Gastroesophageal sphincter (tissue), 4 donors: ENCODE measurements at regions not wholly inside any gene's neighbourhood (a gene's known extent, or its start where the extent isn't known, plus 50 kb on each side); places are given as distances from the start of the nearest gene placed in this dataset.
"Not testable (repeated sequence)": the region's sequence is repeated elsewhere in the genome, so short reads cannot be mapped to it uniquely, and the experiment has no call there.

ENCODE experiments used
- ATAC-seq: fragments of 150-250 bp; one replicate; pipeline ENCODE4 v1.9.1; 2016; ENCODE audit warnings: mild to moderate bottlenecking, moderate library complexity
- H3K27ac ChIP-seq, 4 donors: fragments of 200-600 bp; sonication (generic) in 3 of 4; 1 replicate in 3 of 4; 2 replicates in 1 of 4; pipeline ENCODE4 v1.5.1; 2016 to 2019
- H3K27me3 ChIP-seq: fragments of 200-600 bp; sonication (generic); one replicate; pipeline ENCODE4 v1.5.1; 2019
- H3K36me3 ChIP-seq, 2 donors: fragments of 200-600 bp; sonication (generic); one replicate each; pipeline ENCODE4 v1.5.1; 2019; ENCODE audit warnings: control low read depth in 1 of 2
- H3K4me1 ChIP-seq, 3 donors: fragments of 200-600 bp; sonication (generic); 1 replicate in 2 of 3; 2 replicates in 1 of 3; pipeline ENCODE4 v1.5.1; 2016 to 2019; ENCODE audit warnings: control low read depth in 2 of 3
- H3K4me3 ChIP-seq, 2 donors: fragments of 200-600 bp; sonication (generic); one replicate each; pipeline ENCODE4 v1.5.1; 2019; ENCODE audit warnings: mild to moderate bottlenecking in 1 of 2, moderate library complexity in 1 of 2
- H3K9me3 ChIP-seq, 3 donors: fragments of 200-600 bp; sonication (generic); one replicate each; pipeline ENCODE4 v1.5.1; 2017 to 2019; ENCODE audit warnings: control low read depth in 2 of 3
- CTCF ChIP-seq, 4 experiments: fragments of 200-600 bp in 2 of 4; fragments of 450-650 bp in 2 of 4; sonication (generic) in 1 of 4; IDR thresholded peaks; one replicate each; pipeline ENCODE4 v1.5.1; 2017 to 2019; ENCODE audit warnings: antibody characterized with exemption in 4 of 4, mild to moderate bottlenecking in 2 of 4, moderate library complexity in 2 of 4
- EP300 ChIP-seq: sonication (generic); formaldehyde crosslinking; IDR thresholded peaks from one replicate; pipeline ENCODE4 v1.6.1; 2017; ENCODE audit warnings: antibody characterized with exemption, mild to moderate bottlenecking
- POLR2A ChIP-seq, 2 donors: fragments of 450-650 bp; IDR thresholded peaks; one replicate each; pipeline ENCODE4 v1.6.1; 2017; ENCODE audit warnings: antibody characterized with exemption in 2 of 2, mild to moderate bottlenecking in 2 of 2, moderate library complexity in 1 of 2
- POLR2AphosphoS5 ChIP-seq: sonication (generic); formaldehyde crosslinking; IDR thresholded peaks from one replicate; pipeline ENCODE4 v1.6.1; 2017; ENCODE audit warnings: antibody characterized with exemption
- WGBS, 2 donors: methylation state at CpG; one replicate each; pipeline ENCODE4 v1.1.5; 2018; ENCODE audit warnings: low coverage in 1 of 2; 5-methylcytosine and 5-hydroxymethylcytosine counted together

- H3K27ac ChIP-seq, result peak overlapping the region in 2 of 4 donors; percentile 41 to 51
- 43 to 48% methylated on average over 2 of the region's 2 CpGs for WGBS, 2 donors
- H3K4me1 ChIP-seq, result peaks cover 12 to 35% (median 23%) of the 10 kb centered on the region in 3 donors
- no peaks in the 10 kb centered on the region for H3K27me3 ChIP-seq
- TF ChIP-seq EP300, result no peak
- TF ChIP-seq CTCF (IDR thresholded peaks at IDR 0.05), result no peak
- no peak for TF ChIP-seq POLR2A (IDR thresholded peaks at IDR 0.05)
- H3K4me3 ChIP-seq, result no peak overlapping the region
- ATAC-seq, result no peak
- H3K36me3 ChIP-seq, result no peaks in the 10 kb centered on the region
- peaks cover 0 to 10% (median 0%) of the 10 kb centered on the region in 3 donors for H3K9me3 ChIP-seq
These were observed 446.9 kb upstream of the CD180 start for GRCh38 chr5:67643536-67643935.

- no peak for ATAC-seq
- H3K4me3 ChIP-seq, result no peak overlapping the region
- peaks cover 6 to 34% (median 11%) of the 10 kb centered on the region in 3 donors for H3K4me1 ChIP-seq
- H3K27me3 ChIP-seq, result no peaks in the 10 kb centered on the region
- H3K9me3 ChIP-seq, result peaks cover 0 to 10% (median 0%) of the 10 kb centered on the region in 3 donors
- H3K36me3 ChIP-seq, result no peaks in the 10 kb centered on the region
- TF ChIP-seq CTCF (IDR thresholded peaks at IDR 0.05) (no peak), POLR2A (IDR thresholded peaks at IDR 0.05) (no peak), EP300 (no peak), POLR2AphosphoS5 (no peak)
- peak overlapping the region; percentile 5 to 50 (median 28) for H3K27ac ChIP-seq
- WGBS, 2 donors, result 38% methylated on average over 2 of the region's 2 CpGs; no CpG with 5 or more reads in 1 of the 2 donors
These were observed 443.4 kb upstream of the CD180 start for GRCh38 chr5:67639976-67640375.

GRCh38 chr5:67639313-67639712, 442.7 kb upstream of the CD180 start:
- 42 to 51% methylated on average over 2 to 3 of the region's 3 CpGs for WGBS, 2 donors
- no peak for TF ChIP-seq POLR2A (IDR thresholded peaks at IDR 0.05)
- no peak for TF ChIP-seq POLR2AphosphoS5
- no peaks in the 10 kb centered on the region for H3K27me3 ChIP-seq
- H3K4me3 ChIP-seq, result no peak overlapping the region
- peaks cover 0 to 4% (median 0%) of the 10 kb centered on the region in 3 donors for H3K9me3 ChIP-seq
- peaks cover 6 to 34% (median 11%) of the 10 kb centered on the region in 3 donors for H3K4me1 ChIP-seq
- H3K27ac ChIP-seq, result peak overlapping the region in 2 of 4 donors; percentile 43 to 50
- no peaks in the 10 kb centered on the region for H3K36me3 ChIP-seq
- no peak for ATAC-seq

- Histone ChIP-seq H3K27me3 (no peaks in the 10 kb centered on the region), H3K36me3 (no peaks in the 10 kb centered on the region), H3K4me3 (no peak overlapping the region), H3K4me1 (peaks cover 6 to 34% (median 11%) of the 10 kb centered on the region in 3 donors), H3K9me3 (no peaks in the 10 kb centered on the region), H3K27ac (peak overlapping the region in 2 of 4 donors; percentile 40 to 62)
- WGBS, 2 donors, result 70 to 100% methylated on average over 2 of the region's 3 CpGs
- TF ChIP-seq CTCF (IDR thresholded peaks at IDR 0.05) (no peak), POLR2A (IDR thresholded peaks at IDR 0.05) (no peak), EP300 (no peak), POLR2AphosphoS5 (no peak)
- no peak for ATAC-seq
These were observed 440.4 kb upstream of the CD180 start for GRCh38 chr5:67636850-67637524.

- TF ChIP-seq POLR2A (IDR thresholded peaks at IDR 0.05) (no peak), EP300 (no peak), CTCF (IDR thresholded peaks at IDR 0.05) (no peak), POLR2AphosphoS5 (no peak)
- H3K4me3 ChIP-seq, result no peak overlapping the region
- no peaks in the 10 kb centered on the region for H3K9me3 ChIP-seq
- WGBS, 2 donors, result 40% methylated on average over 1 of the region's 1 CpG; no CpG with 5 or more reads in 1 of the 2 donors
- H3K36me3 ChIP-seq, result no peaks in the 10 kb centered on the region
- H3K27me3 ChIP-seq, result no peaks in the 10 kb centered on the region
- ATAC-seq, result peak; percentile 89
- peaks cover 6 to 34% (median 11%) of the 10 kb centered on the region in 3 donors for H3K4me1 ChIP-seq
- peak overlapping the region in 3 of 4 donors; percentile 44 to 64 (median 62) for H3K27ac ChIP-seq
These were observed 439.5 kb upstream of the CD180 start for GRCh38 chr5:67636091-67636490.

GRCh38 chr5:67627079-67627478, 430.5 kb upstream of the CD180 start:
- H3K27ac ChIP-seq, ATAC-seq, H3K36me3 ChIP-seq, H3K27me3 ChIP-seq, H3K4me3 ChIP-seq, H3K9me3 ChIP-seq, H3K4me1 ChIP-seq: not testable (repeated sequence)
